ENCODE measurements at regions not wholly inside any gene's neighbourhood (a gene's known extent, or its start where the extent isn't known, plus 50 kb on each side); places are given as distances from the start of the nearest gene placed in this dataset.

DNA sequence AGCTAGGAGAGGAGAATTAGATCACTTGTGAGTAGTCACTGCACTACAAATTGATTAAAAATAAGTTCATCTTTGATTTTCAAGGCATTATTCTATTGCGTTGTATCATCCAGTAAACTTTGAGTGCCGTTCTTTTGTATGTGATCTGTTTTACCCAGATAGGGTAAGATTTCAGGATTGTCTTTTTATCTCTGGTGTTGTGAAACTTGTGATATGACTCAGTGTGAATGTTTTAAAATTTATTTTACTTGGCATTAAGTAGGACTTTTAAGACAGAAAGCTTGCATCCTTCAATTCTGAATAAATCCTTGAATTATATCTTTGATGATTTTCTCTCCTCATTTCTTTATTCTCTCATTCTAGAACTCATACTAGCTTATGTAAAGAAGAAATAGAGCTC is 93.3 kb upstream of the ADAMTS5 start:
- H3K4me3 ChIP-seq, result no peak overlapping the region
- H3K36me3 ChIP-seq, result no peaks in the 10 kb centered on the region
- no peak overlapping the region for H3K27ac ChIP-seq
- ATAC-seq (ENCODE audit: insufficient number of reproducible peaks, low FRiP score, low read depth) (no peak), DNase-seq (ENCODE audit: low spot score) (no peak)
- TF ChIP-seq, protein P1, sequence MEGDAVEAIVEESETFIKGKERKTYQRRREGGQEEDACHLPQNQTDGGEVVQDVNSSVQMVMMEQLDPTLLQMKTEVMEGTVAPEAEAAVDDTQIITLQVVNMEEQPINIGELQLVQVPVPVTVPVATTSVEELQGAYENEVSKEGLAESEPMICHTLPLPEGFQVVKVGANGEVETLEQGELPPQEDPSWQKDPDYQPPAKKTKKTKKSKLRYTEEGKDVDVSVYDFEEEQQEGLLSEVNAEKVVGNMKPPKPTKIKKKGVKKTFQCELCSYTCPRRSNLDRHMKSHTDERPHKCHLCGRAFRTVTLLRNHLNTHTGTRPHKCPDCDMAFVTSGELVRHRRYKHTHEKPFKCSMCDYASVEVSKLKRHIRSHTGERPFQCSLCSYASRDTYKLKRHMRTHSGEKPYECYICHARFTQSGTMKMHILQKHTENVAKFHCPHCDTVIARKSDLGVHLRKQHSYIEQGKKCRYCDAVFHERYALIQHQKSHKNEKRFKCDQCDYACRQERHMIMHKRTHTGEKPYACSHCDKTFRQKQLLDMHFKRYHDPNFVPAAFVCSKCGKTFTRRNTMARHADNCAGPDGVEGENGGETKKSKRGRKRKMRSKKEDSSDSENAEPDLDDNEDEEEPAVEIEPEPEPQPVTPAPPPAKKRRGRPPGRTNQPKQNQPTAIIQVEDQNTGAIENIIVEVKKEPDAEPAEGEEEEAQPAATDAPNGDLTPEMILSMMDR (IDR thresholded peaks at IDR 0.05), result no peak
- H3K9me3 ChIP-seq, result peaks cover 5% of the 10 kb centered on the region
- no peaks in the 10 kb centered on the region for H3K27me3 ChIP-seq (replicated peaks; ENCODE audit: insufficient read depth)
- peaks cover 0 to 13% of the 10 kb centered on the region in 2 donors for H3K4me1 ChIP-seq (ENCODE audit: control insufficient read depth in 1 of 2, low read depth in 2 of 2)

DNA sequence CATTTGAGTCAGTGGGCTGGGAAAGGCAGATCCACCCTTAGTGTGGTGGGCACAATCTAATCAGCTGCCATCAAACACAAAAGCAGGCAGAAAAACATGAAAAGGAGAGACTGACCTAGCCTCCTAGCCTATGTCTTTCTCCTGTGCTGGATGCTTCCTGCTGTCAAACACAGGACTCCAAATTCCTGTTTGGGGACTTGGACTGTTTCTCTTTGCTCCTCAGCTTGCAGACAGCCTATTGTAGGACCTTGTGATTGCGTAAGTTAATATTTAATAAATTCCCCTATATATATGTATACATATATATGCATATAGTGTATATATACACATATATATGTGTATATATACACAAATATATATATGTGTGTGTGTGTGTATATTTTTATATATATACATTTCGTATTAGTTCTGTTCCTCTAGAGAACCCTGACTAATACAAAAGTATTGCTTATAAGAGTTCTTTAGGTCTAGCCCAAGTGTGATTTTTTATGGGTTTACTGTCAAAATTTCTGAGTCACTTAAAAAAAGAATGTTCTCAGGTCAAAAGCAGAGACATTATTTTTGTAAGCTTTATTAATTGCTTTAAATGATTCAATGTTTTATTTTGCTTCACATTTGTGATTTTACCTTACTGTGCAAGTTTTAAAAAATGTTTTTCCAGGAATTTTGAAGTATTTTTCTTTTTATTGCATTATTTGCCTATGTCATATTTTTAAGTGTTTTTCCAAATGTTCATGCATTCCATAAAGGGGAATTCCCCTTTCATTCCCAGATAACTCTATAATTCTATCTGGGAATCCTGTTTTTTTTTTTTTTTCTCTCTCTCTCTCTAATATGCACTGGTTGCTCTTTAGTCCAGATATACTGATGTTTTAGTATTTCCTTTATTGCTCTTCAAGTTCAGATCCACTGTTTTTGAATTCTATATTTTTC is 92.1 kb upstream of the ADAMTS5 start:
- Histone ChIP-seq H3K27ac (no peak overlapping the region), H3K4me1 (ENCODE audit: control insufficient read depth in 1 of 2, low read depth in 2 of 2) (peaks cover 0 to 13% of the 10 kb centered on the region in 2 donors), H3K9me3 (peaks cover 5% of the 10 kb centered on the region), H3K4me3 (no peak overlapping the region), H3K36me3 (no peaks in the 10 kb centered on the region), H3K27me3 (replicated peaks; ENCODE audit: insufficient read depth) (no peaks in the 10 kb centered on the region)
- DNase-seq (ENCODE audit: low spot score) (no peak), ATAC-seq (ENCODE audit: insufficient number of reproducible peaks, low FRiP score, low read depth) (no peak)
- TF ChIP-seq, protein P1 (IDR thresholded peaks at IDR 0.05), result no peak

DNA sequence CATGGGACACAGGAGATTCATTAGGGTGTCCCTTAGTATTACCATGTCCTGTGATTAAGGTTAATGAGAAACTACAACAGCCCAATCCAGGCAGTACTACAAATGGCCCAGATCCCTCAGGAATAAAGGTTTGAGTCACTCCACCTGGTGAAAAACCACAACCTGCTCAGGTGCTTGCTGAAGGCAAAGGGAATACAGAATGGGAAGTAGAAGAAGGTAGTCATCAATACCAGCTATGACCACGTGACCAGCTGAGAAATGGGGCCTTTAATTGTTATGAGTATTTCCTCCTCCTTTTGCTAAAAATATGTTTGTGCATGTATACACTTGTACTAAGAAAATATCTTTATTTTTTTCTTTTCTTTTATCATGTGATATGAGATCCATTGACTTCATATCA is 91.1 kb upstream of the ADAMTS5 start:
- Histone ChIP-seq H3K9me3 (no peaks in the 10 kb centered on the region), H3K4me3 (no peak overlapping the region), H3K4me1 (ENCODE audit: control insufficient read depth in 1 of 2, low read depth in 2 of 2) (peaks cover 0 to 11% of the 10 kb centered on the region in 2 donors), H3K27ac (no peak overlapping the region), H3K27me3 (replicated peaks; ENCODE audit: insufficient read depth) (no peaks in the 10 kb centered on the region), H3K36me3 (no peaks in the 10 kb centered on the region)
- TF ChIP-seq, protein P1 (IDR thresholded peaks at IDR 0.05), result no peak
- DNase-seq (ENCODE audit: low spot score) (no peak), ATAC-seq (ENCODE audit: insufficient number of reproducible peaks, low FRiP score, low read depth) (no peak)

DNA sequence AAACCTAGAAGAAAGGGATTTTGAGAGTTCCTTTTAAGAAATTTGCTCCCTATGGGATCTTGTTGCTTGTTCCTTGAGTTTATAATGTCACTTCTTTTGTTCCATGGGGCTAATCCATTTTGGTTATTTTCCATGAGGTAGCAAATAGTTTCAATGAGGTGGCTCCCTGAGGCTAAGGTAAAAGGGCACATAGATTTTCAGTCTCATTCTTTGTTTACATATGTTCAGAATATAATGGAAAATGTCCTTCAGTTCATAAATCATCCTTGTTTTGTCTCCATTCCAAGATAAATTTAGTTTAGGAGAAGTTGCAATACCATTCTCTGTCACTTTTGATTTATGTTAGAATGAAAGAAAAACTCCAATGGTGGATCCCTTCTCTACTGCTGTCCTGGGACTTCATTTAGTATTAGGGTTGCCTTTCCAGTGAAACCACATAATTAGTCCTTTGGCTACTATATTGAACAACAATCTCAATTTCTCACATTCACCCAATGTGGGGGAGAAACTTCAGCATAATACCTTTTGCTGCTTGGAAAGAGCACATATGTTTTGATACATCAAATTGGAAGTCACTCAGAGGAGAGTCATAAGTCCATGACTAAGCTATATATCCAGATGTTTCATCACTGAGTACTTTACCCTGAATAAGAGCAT is 80.9 kb upstream of the ADAMTS5 start:
- Histone ChIP-seq H3K27ac (no peak overlapping the region), H3K4me3 (no peak overlapping the region), H3K36me3 (no peaks in the 10 kb centered on the region), H3K9me3 (no peaks in the 10 kb centered on the region), H3K4me1 (ENCODE audit: control insufficient read depth in 1 of 2, low read depth in 2 of 2) (no peaks in the 10 kb centered on the region), H3K27me3 (replicated peaks; ENCODE audit: insufficient read depth) (no peaks in the 10 kb centered on the region)
- DNase-seq (ENCODE audit: low spot score) (no peak), ATAC-seq (ENCODE audit: insufficient number of reproducible peaks, low FRiP score, low read depth) (no peak)
- TF ChIP-seq, protein P1 (IDR thresholded peaks at IDR 0.05), result no peak

DNA sequence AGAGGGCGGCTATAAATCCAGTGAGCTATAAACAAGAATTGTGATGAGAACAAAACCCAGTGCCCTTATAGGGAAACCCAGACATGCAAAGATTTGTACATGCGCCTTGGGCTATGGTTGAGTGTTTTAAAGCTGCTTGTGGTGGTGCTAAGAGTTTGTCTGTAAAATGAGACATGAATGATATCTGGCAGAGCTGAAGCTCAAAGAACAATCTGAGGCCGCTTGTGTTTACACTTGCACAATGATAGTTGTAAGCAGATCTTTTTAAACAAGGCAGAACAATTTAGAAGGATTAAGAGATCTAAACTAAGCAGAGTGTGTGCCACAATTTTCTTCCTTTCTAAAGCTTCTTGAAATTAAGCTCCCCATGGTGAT is 80.4 kb upstream of the ADAMTS5 start:
- Histone ChIP-seq H3K27me3 (replicated peaks; ENCODE audit: insufficient read depth) (no peaks in the 10 kb centered on the region), H3K4me1 (ENCODE audit: control insufficient read depth in 1 of 2, low read depth in 2 of 2) (no peaks in the 10 kb centered on the region), H3K27ac (no peak overlapping the region), H3K9me3 (no peaks in the 10 kb centered on the region), H3K4me3 (no peak overlapping the region), H3K36me3 (no peaks in the 10 kb centered on the region)
- TF ChIP-seq, protein P1 (IDR thresholded peaks at IDR 0.05), result no peak
- DNase-seq (ENCODE audit: low spot score), result no peak
- ATAC-seq (ENCODE audit: insufficient number of reproducible peaks, low FRiP score, low read depth), result no peak

All from thoracic aorta (tissue), 2 donors.